T-helper 17 cell (primary cell): ENCODE measurements at regions not wholly inside any gene's neighbourhood (a gene's known extent, or its start where the extent isn't known, plus 50 kb on each side); places are given as distances from the start of the nearest gene placed in this dataset.
"Not testable (repeated sequence)": the region's sequence is repeated elsewhere in the genome, so short reads cannot be mapped to it uniquely, and the experiment has no call there.

Experiments
- ATAC-seq: fragments of 150-1000 bp; cut with Tn5 transposase; 2 replicates; pipeline ENCODE4 v1.10.0; 2021; ENCODE audit warnings: mild to moderate bottlenecking, moderate library complexity
- DNase-seq, 3 donors: peaks; one replicate each; pipeline versions ENCODE4 v3.0.0 to v3.0.0-alpha.2; 2020 to 2021
- H3K9me3 ChIP-seq: one replicate; pipeline ENCODE4 v1.7.0; 2013; ENCODE audit warnings: low read length, mild to moderate bottlenecking; ENCODE audit not compliant: control insufficient read depth, poor library complexity, severe bottlenecking
- H3K27ac Mint-ChIP-seq: one replicate; pipeline ENCODE4 v1.8.0; 2022; ENCODE audit warnings: mild to moderate bottlenecking, moderate library complexity, mixed read lengths
- H3K27me3 Mint-ChIP-seq: one replicate; pipeline ENCODE4 v1.8.0; 2022; ENCODE audit warnings: mixed read lengths
- H3K36me3 Mint-ChIP-seq: one replicate; pipeline ENCODE4 v1.8.0; 2022; ENCODE audit warnings: low read depth, mixed read lengths
- H3K4me1 Mint-ChIP-seq: one replicate; pipeline ENCODE4 v1.8.0; 2022; ENCODE audit warnings: mild to moderate bottlenecking, mixed read lengths
- H3K4me3 Mint-ChIP-seq: one replicate; pipeline ENCODE4 v1.8.0; 2022; ENCODE audit warnings: mild to moderate bottlenecking, moderate library complexity, mixed read lengths

DNA sequence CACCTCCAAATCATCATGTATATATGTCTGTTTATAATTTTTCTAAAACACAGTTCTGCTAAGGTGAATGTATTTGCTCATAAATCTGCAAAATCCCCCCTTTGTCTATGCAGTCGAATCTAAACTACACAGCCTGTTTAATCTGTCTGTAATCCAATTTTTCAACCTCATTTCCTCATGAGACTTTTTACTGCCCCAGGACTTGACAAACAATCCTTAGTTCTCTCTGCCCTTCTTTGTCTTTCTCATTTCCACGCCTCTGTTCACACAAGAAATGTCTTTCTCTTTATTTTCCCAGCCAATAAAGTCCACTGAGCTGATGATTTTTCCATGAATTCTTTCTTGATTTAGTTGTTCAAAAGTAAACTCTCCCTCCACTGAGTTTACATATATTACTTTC lies 1154.3 kb downstream of the FAM181B start:
- Mint-ChIP-seq H3K27ac (no peak overlapping the region), H3K36me3 (no peaks in the 10 kb centered on the region), H3K4me3 (no peak overlapping the region), H3K4me1 (no peaks in the 10 kb centered on the region), H3K27me3 (no peaks in the 10 kb centered on the region)
- DNase-seq: no peak
- no peaks in the 10 kb centered on the region for H3K9me3 ChIP-seq
- ATAC-seq: no peak

GRCh38 chr11:81578571-81578970 lies 1155.1 kb downstream of the FAM181B start:
- H3K4me1 Mint-ChIP-seq: no peaks in the 10 kb centered on the region
- DNase-seq (no peak), ATAC-seq (no peak)
- H3K4me3 Mint-ChIP-seq: no peak overlapping the region
- H3K36me3 Mint-ChIP-seq: no peaks in the 10 kb centered on the region
- no peak overlapping the region for H3K27ac Mint-ChIP-seq
- no peaks in the 10 kb centered on the region for H3K9me3 ChIP-seq
- no peaks in the 10 kb centered on the region for H3K27me3 Mint-ChIP-seq

- no peak for ATAC-seq
- Mint-ChIP-seq H3K4me3 (no peak overlapping the region), H3K4me1 (no peaks in the 10 kb centered on the region), H3K27me3 (no peaks in the 10 kb centered on the region), H3K36me3 (no peaks in the 10 kb centered on the region), H3K27ac (no peak overlapping the region)
- no peak for DNase-seq
- no peaks in the 10 kb centered on the region for H3K9me3 ChIP-seq
Observed at GRCh38 chr11:81574301-81574700, 1159.4 kb downstream of the FAM181B start.

DNA sequence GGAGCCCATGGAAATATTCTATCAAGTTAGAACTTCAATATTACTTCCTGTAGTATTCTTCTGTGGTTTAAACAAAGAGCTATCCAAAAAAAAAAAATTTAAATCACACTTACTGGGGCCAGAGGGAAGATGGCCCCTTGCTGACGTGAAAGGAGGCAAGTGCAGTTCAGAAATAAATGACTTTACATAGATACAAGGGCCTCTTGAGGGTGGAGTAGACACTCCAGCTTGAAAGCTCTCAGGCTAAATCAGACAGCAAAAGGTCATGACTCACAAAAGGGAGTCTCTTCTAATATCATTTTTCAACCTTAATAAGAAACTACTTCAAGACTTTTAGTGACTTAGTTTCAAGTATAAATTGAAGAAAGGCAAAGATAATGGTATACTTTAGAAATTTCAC lies 1160.3 kb downstream of the FAM181B start:
- ATAC-seq (no peak), DNase-seq (no peak)
- Mint-ChIP-seq H3K36me3 (no peaks in the 10 kb centered on the region), H3K4me3 (no peak overlapping the region), H3K4me1 (no peaks in the 10 kb centered on the region), H3K27ac (no peak overlapping the region), H3K27me3 (no peaks in the 10 kb centered on the region)
- H3K9me3 ChIP-seq: no peaks in the 10 kb centered on the region

GRCh38 chr11:81570669-81571068 lies 1163.0 kb downstream of the FAM181B start:
- no peaks in the 10 kb centered on the region for H3K27me3 Mint-ChIP-seq
- no peak overlapping the region for H3K27ac Mint-ChIP-seq
- H3K4me1 Mint-ChIP-seq: no peaks in the 10 kb centered on the region
- no peak overlapping the region for H3K4me3 Mint-ChIP-seq
- no peaks in the 10 kb centered on the region for H3K36me3 Mint-ChIP-seq
- no peaks in the 10 kb centered on the region for H3K9me3 ChIP-seq
- DNase-seq (no peak), ATAC-seq (no peak)

DNA sequence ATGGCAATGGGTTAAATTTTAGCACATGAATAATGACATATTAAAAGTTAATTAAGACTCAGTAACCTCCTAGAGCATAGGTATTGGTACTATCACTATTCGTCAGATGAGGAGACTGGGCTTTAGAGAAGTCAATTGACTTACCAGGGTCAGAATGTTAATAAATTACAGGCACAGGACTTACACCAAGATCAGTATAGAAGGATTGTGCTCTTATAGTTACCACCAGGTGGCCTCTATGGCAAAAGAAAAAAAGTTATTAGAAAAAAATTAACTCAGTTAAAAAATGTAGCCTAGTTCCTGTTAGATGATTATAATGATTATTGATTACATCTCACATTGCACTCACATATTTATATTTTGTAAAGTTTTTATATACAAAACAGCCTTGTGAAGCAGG lies 1163.7 kb downstream of the FAM181B start:
- no peaks in the 10 kb centered on the region for H3K4me1 Mint-ChIP-seq
- DNase-seq (no peak), ATAC-seq (no peak)
- no peaks in the 10 kb centered on the region for H3K9me3 ChIP-seq
- no peaks in the 10 kb centered on the region for H3K36me3 Mint-ChIP-seq
- no peaks in the 10 kb centered on the region for H3K27me3 Mint-ChIP-seq
- no peak overlapping the region for H3K4me3 Mint-ChIP-seq
- no peak overlapping the region for H3K27ac Mint-ChIP-seq

DNA sequence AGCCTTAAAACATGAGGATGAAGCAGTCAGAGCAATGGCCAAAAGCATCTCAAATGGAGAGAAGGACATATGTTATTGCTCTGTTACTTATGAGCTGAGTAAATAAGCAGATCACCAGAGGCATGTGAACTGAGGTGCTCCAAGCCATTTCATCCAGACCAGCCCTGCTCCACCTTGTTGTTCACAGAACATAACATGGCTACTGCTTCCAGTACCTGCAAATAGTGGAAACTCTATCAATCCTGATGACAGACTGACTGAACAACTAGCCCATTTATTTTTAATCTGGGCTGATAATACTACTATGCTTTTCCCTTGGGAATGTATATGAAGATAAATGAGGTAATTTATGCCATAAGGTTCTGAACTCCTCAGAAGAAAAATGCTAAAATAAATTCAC lies 1164.7 kb downstream of the FAM181B start:
- Mint-ChIP-seq H3K27me3 (no peaks in the 10 kb centered on the region), H3K27ac (no peak overlapping the region), H3K36me3 (no peaks in the 10 kb centered on the region), H3K4me3 (no peak overlapping the region), H3K4me1 (no peaks in the 10 kb centered on the region)
- H3K9me3 ChIP-seq: no peaks in the 10 kb centered on the region
- ATAC-seq: no peak
- no peak for DNase-seq

DNA sequence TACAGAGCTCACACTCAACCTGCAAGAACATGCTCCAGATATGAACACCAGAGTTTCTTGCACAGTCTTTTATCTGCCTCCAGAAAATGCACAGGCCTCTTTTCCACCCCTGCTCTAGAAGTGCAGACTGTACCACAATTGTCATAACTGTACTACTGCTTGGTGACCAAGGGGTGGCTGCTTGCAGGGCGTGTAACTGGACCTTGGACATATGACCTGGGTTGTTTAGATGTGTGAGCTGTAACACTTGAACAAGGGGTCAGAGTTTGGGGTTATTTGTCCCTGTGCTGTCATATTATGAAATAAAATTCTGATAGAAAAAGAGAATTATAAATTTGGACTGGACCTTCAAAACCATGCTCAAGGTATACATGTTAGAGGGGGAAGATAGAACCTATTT lies 1185.5 kb downstream of the FAM181B start:
- DNase-seq (no peak), ATAC-seq (no peak)
- no peak overlapping the region for H3K27ac Mint-ChIP-seq
- no peaks in the 10 kb centered on the region for H3K4me1 Mint-ChIP-seq
- H3K9me3 ChIP-seq: no peaks in the 10 kb centered on the region
- no peak overlapping the region for H3K4me3 Mint-ChIP-seq
- no peaks in the 10 kb centered on the region for H3K36me3 Mint-ChIP-seq
- no peaks in the 10 kb centered on the region for H3K27me3 Mint-ChIP-seq

DNA sequence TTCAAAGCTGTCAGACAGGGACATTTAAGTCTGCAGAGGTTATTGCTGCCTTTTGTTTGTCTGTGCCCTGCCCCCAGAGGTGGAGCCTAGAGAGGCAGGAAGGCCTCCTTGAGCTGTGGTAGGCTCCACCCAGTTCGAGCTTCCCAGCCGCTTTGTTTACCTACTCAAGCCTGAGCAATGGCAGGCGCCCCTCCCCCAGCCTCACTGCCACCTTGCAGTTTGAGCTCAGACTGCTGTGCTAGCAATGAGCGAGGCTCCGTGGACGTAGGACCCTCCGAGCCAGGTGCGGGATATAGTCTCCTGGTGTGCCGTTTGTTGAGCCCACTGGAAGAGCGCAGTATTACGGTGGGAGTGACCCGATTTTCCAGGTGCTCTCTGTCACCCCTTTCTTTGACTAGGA lies 1193.9 kb downstream of the FAM181B start:
- H3K4me3 Mint-ChIP-seq, H3K27ac Mint-ChIP-seq, H3K9me3 ChIP-seq, DNase-seq, H3K4me1 Mint-ChIP-seq, H3K36me3 Mint-ChIP-seq, H3K27me3 Mint-ChIP-seq, ATAC-seq: not testable (repeated sequence)

GRCh38 chr11:81515566-81515965 lies 1218.1 kb downstream of the FAM181B start:
- ATAC-seq: no peak
- H3K27me3 Mint-ChIP-seq: no peaks in the 10 kb centered on the region

GRCh38 chr11:81497202-81497804 lies 1236.4 kb downstream of the FAM181B start:
- no peaks in the 10 kb centered on the region for H3K9me3 ChIP-seq
- no peaks in the 10 kb centered on the region for H3K4me1 Mint-ChIP-seq
- no peak for ATAC-seq

More at GRCh38 chr11:81515566-81515965, 1218.1 kb downstream of the FAM181B start:
- H3K9me3 ChIP-seq: no peaks in the 10 kb centered on the region
- H3K27ac Mint-ChIP-seq: no peak overlapping the region
- no peaks in the 10 kb centered on the region for H3K36me3 Mint-ChIP-seq
- no peak overlapping the region for H3K4me3 Mint-ChIP-seq
- no peak for DNase-seq
- H3K4me1 Mint-ChIP-seq: no peaks in the 10 kb centered on the region

GRCh38 chr11:81496601-81497000 lies 1237.1 kb downstream of the FAM181B start:
- DNase-seq: no peak
- no peaks in the 10 kb centered on the region for H3K27me3 Mint-ChIP-seq
- no peaks in the 10 kb centered on the region for H3K4me1 Mint-ChIP-seq

More at GRCh38 chr11:81497202-81497804, 1236.4 kb downstream of the FAM181B start:
- Mint-ChIP-seq H3K27ac (no peak overlapping the region), H3K27me3 (no peaks in the 10 kb centered on the region), H3K4me3 (no peak overlapping the region), H3K36me3 (no peaks in the 10 kb centered on the region)
- DNase-seq: no peak

GRCh38 chr11:81495699-81496292 lies 1237.9 kb downstream of the FAM181B start:
- no peaks in the 10 kb centered on the region for H3K36me3 Mint-ChIP-seq
- no peaks in the 10 kb centered on the region for H3K4me1 Mint-ChIP-seq
- ATAC-seq: no peak
- no peaks in the 10 kb centered on the region for H3K9me3 ChIP-seq
- H3K4me3 Mint-ChIP-seq: no peak overlapping the region
- no peak for DNase-seq
- H3K27ac Mint-ChIP-seq: no peak overlapping the region
- no peaks in the 10 kb centered on the region for H3K27me3 Mint-ChIP-seq

More at GRCh38 chr11:81496601-81497000, 1237.1 kb downstream of the FAM181B start:
- no peak for ATAC-seq
- H3K36me3 Mint-ChIP-seq: no peaks in the 10 kb centered on the region
- H3K27ac Mint-ChIP-seq: no peak overlapping the region
- no peaks in the 10 kb centered on the region for H3K9me3 ChIP-seq
- no peak overlapping the region for H3K4me3 Mint-ChIP-seq

DNA sequence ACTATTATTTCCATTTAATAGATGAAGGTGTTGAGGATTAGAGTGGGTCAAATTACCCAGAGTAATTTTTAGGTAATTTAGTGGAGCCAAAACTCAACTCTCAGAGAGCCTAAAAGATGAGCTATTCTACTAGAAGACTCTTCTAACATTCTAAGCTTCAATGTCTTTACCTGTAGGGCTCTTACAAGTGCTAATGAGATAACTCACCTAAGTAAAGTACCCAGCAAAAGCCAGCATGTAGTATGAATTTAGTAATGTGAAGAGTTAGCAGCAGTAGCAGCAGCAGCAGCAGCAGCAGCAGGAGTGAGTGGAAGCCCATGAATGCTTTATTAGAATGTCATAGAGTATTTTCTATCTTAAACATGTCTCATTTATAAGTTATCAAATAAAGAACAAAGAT lies 1239.2 kb downstream of the FAM181B start:
- ATAC-seq (no peak), DNase-seq (no peak)
- Mint-ChIP-seq H3K4me3 (no peak overlapping the region), H3K36me3 (no peaks in the 10 kb centered on the region), H3K27me3 (no peaks in the 10 kb centered on the region), H3K27ac (no peak overlapping the region), H3K4me1 (no peaks in the 10 kb centered on the region)
- no peaks in the 10 kb centered on the region for H3K9me3 ChIP-seq
